H1 (cell line): ENCODE measurements at regions not wholly inside any gene's neighbourhood (a gene's known extent, or its start where the extent isn't known, plus 50 kb on each side); places are given as distances from the start of the nearest gene placed in this dataset.

Experiments used
- CTCF ChIA-PET: fragments of 300-600 bp; sonication (Branson Sonifier 250); formaldehyde crosslinking; loops from one replicate; lab custom pipeline; 2021; ENCODE audit not compliant: partially characterized antibody; lab: Charles Lee
- POLR2A ChIA-PET: fragments of 300-600 bp; sonication (Branson Sonifier 250); formaldehyde crosslinking; loops from one replicate; lab custom pipeline; 2021; ENCODE audit warnings: inconsistent platforms; ENCODE audit not compliant: partially characterized antibody; lab: Charles Lee
- DNase-seq, 2 experiments: peaks; one replicate each; pipeline versions ENCODE4 v3.0.0 to v3.0.0-alpha.2; 2010 to 2022; ENCODE audit warnings: low spot score in 2 of 2, low read depth in 1 of 2, mixed read lengths in 1 of 2
- FAIRE-seq: peaks from 2 replicates; lab custom pipeline; 2011; peaks lifted over from hg19 to GRCh38; lab: Jason Lieb, UNC
- H2AFZ ChIP-seq: 2 replicates; pipeline ENCODE4 v1.8.1; 2012; ENCODE audit warnings: low read length, inconsistent platforms
- H2AK5ac ChIP-seq: 2 replicates; pipeline ENCODE4 v1.6.1; 2013; ENCODE audit warnings: low read depth, low read length
- H2BK120ac ChIP-seq: replicated peaks from 2 replicates; pipeline ENCODE3; 2013; ENCODE audit warnings: low read depth, low read length, inconsistent platforms
- H2BK12ac ChIP-seq: 2 replicates; pipeline ENCODE4 v1.6.1; 2013; ENCODE audit warnings: low read depth, low read length
- H2BK15ac ChIP-seq: 2 replicates; pipeline ENCODE4 v1.6.1; 2013; ENCODE audit warnings: low read length
- H2BK20ac ChIP-seq: 2 replicates; pipeline ENCODE4 v1.6.1; 2013; ENCODE audit warnings: low read length
- H2BK5ac ChIP-seq: 2 replicates; pipeline ENCODE4 v1.6.1; 2013; ENCODE audit warnings: low read depth, low read length
- H3K14ac ChIP-seq: 2 replicates; pipeline ENCODE4 v1.6.1; 2013; ENCODE audit warnings: inconsistent platforms; ENCODE audit not compliant: insufficient read length
- H3K18ac ChIP-seq: 2 replicates; pipeline ENCODE4 v1.6.1; 2013; ENCODE audit warnings: low read length; ENCODE audit errors: extremely low read depth
- H3K23ac ChIP-seq: 2 replicates; pipeline ENCODE4 v1.6.1; 2013; ENCODE audit warnings: inconsistent platforms; ENCODE audit not compliant: insufficient read length
- H3K23me2 ChIP-seq: 2 replicates; pipeline ENCODE4 v1.6.1; 2013; ENCODE audit warnings: low read depth, low read length
- H3K27ac ChIP-seq: 2 replicates; pipeline ENCODE4 v1.6.1; 2011; ENCODE audit warnings: low read depth, low read length, inconsistent platforms
- H3K27me3 ChIP-seq, 4 experiments: replicated peaks in 1 of 4; 1 replicate in 1 of 4; 2 replicates in 3 of 4; pipeline versions ENCODE4 v1.6.1 to v1.8.1; 2011 to 2013; ENCODE audit warnings: low read length in 3 of 4, mild to moderate bottlenecking in 3 of 4, inconsistent platforms in 2 of 4, mixed read lengths in 2 of 4, moderate library complexity in 1 of 4; ENCODE audit not compliant: control insufficient read depth in 3 of 4, insufficient read depth in 3 of 4; ENCODE audit errors: extremely low read depth in 1 of 4
- H3K36me3 ChIP-seq, 4 experiments: 2 replicates each; pipeline versions ENCODE4 v1.6.1 to v1.8.1; 2011 to 2013; ENCODE audit warnings: mild to moderate bottlenecking in 4 of 4, low read length in 3 of 4, moderate library complexity in 2 of 4, control low read depth in 1 of 4, inconsistent platforms in 1 of 4; ENCODE audit not compliant: insufficient read depth in 4 of 4, control insufficient read depth in 2 of 4
- H3K4ac ChIP-seq: replicated peaks from 2 replicates; pipeline ENCODE3; 2013; ENCODE audit warnings: low read length, low read depth, mixed read lengths, inconsistent platforms; ENCODE audit not compliant: insufficient read length
- H3K4me1 ChIP-seq, 4 experiments: replicated peaks in 1 of 4; 1 replicate in 1 of 4; 2 replicates in 3 of 4; pipeline versions ENCODE4 v1.6.1 to v1.8.1; 2011 to 2013; ENCODE audit warnings: low read length in 3 of 4, inconsistent platforms in 2 of 4, mixed read lengths in 1 of 4; ENCODE audit not compliant: insufficient read depth in 4 of 4, control insufficient read depth in 3 of 4
- H3K4me2 ChIP-seq, 2 experiments: 2 replicates each; pipeline versions ENCODE4 v1.6.1 to v1.8.1; 2011 to 2013; ENCODE audit warnings: low read depth in 2 of 2, low read length in 2 of 2, control low read depth in 1 of 2, inconsistent platforms in 1 of 2, mild to moderate bottlenecking in 1 of 2; ENCODE audit not compliant: insufficient read depth in 1 of 2
- H3K4me3 ChIP-seq, 4 experiments: fragments of 200-600, 300-600 bp in 1 of 4; sonication (generic), shearing (Covaris generic), sonication (Bioruptor Twin) in 1 of 4; 2 replicates each; pipeline versions ENCODE4 v1.5.1 to v1.8.1; 2011 to 2016; ENCODE audit warnings: low read length in 4 of 4, low read depth in 3 of 4, control low read depth in 2 of 4, inconsistent platforms in 2 of 4, mild to moderate bottlenecking in 2 of 4, mixed read lengths in 1 of 4, moderate library complexity in 1 of 4; ENCODE audit not compliant: insufficient read depth in 2 of 4; ENCODE audit errors: extremely low read depth in 1 of 4
- H3K56ac ChIP-seq: replicated peaks from 2 replicates; pipeline ENCODE3; 2013; ENCODE audit warnings: low read depth, mild to moderate bottlenecking, mixed read lengths, low read length, inconsistent platforms; ENCODE audit not compliant: insufficient read length
- H3K79me1 ChIP-seq: 2 replicates; pipeline ENCODE4 v1.6.1; 2013; ENCODE audit warnings: low read depth, low read length, control low read depth
- H3K79me2 ChIP-seq, 2 experiments: 2 replicates each; pipeline versions ENCODE4 v1.6.1 to v1.8.1; 2012 to 2013; ENCODE audit warnings: low read length in 2 of 2, mild to moderate bottlenecking in 2 of 2, inconsistent platforms in 1 of 2; ENCODE audit not compliant: insufficient read depth in 2 of 2, control insufficient read depth in 1 of 2
- H3K9ac ChIP-seq, 4 experiments: replicated peaks in 1 of 4; 1 replicate in 1 of 4; 2 replicates in 3 of 4; pipeline versions ENCODE4 v1.6.1 to v1.8.1; 2011 to 2013; ENCODE audit warnings: low read depth in 3 of 4, low read length in 3 of 4, control low read depth in 2 of 4, mild to moderate bottlenecking in 2 of 4, moderate library complexity in 2 of 4, inconsistent platforms in 1 of 4; ENCODE audit errors: extremely low read depth in 1 of 4
- H3K9me3 ChIP-seq, 2 experiments: 2 replicates each; pipeline versions ENCODE4 v1.6.1 to v1.8.1; 2012 to 2013; ENCODE audit warnings: mild to moderate bottlenecking in 2 of 2, moderate library complexity in 2 of 2, control low read depth in 1 of 2, inconsistent platforms in 1 of 2, low read depth in 1 of 2, low read length in 1 of 2, mixed read lengths in 1 of 2; ENCODE audit not compliant: insufficient read depth in 2 of 2
- H4K20me1 ChIP-seq, 2 experiments: replicated peaks in 1 of 2; 2 replicates each; pipeline versions ENCODE3 to v1.8.1; 2011 to 2013; ENCODE audit warnings: inconsistent platforms in 2 of 2, low read length in 2 of 2, mild to moderate bottlenecking in 1 of 2; ENCODE audit not compliant: insufficient read depth in 2 of 2, control insufficient read depth in 1 of 2
- H4K5ac ChIP-seq: 2 replicates; pipeline ENCODE4 v1.6.1; 2013; ENCODE audit warnings: low read length, low read depth, mixed read lengths, inconsistent platforms; ENCODE audit not compliant: insufficient read length
- H4K8ac ChIP-seq: 2 replicates; pipeline ENCODE4 v1.8.0; 2013; ENCODE audit warnings: mild to moderate bottlenecking, moderate library complexity, low read length, inconsistent platforms; ENCODE audit not compliant: insufficient read depth; ENCODE audit errors: extremely low read depth
- H4K91ac ChIP-seq: replicated peaks from 2 replicates; pipeline ENCODE3; 2013; ENCODE audit warnings: low read length, mixed read lengths, inconsistent platforms; ENCODE audit not compliant: insufficient read length
- CEBPB ChIP-seq: IDR thresholded peaks from 2 replicates; pipeline ENCODE4 v1.6.1; 2012; ENCODE audit warnings: low read depth, low read length
- MAFK ChIP-seq: IDR thresholded peaks from 2 replicates; pipeline ENCODE4 v1.6.1; 2012; ENCODE audit warnings: low read depth, mild to moderate bottlenecking, improper control_type of control experiment, low read length
- WGBS, 2 experiments: shearing (Covaris generic) in 1 of 2; methylation state at CpG; one replicate each; pipeline versions ENCODE4 v1.1.6 to v1.1.7; 2013 to 2015; ENCODE audit warnings: low lambda C conversion rate in 2 of 2, mixed read lengths in 2 of 2, inconsistent platforms in 1 of 2, low coverage in 1 of 2, missing lambda C conversion rate in 1 of 2; ENCODE audit not compliant: insufficient replicate concordance in 2 of 2, insufficient coverage in 1 of 2, insufficient read length in 1 of 2; ENCODE audit errors: extremely low coverage in 1 of 2, missing lambda C conversion rate in 1 of 2; 5-methylcytosine and 5-hydroxymethylcytosine counted together

DNA sequence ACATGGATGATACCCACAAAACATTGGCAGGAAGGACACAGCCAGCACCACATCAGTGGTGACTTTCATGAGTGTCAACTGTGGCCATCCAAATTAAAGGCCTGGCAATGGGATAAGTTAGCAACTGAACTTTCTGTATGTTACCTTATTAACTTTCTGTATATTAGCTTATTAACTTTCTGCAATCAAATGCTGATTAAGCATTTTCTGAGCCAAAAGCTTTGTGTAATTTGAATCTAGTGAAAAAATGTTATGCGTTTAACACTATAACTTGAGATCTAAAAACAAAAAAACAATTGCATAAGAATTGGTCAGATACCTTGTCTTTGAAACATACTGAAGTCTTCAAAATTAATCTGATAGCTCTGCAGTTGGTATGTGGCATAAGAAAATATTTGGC lies 159.3 kb downstream of the ZNF33B start:
- Histone ChIP-seq H2BK5ac (no peak overlapping the region), H4K91ac (no peak overlapping the region), H2BK12ac (no peak overlapping the region), H3K79me1 (no peaks in the 10 kb centered on the region), H3K56ac (no peak overlapping the region), H3K18ac (no peak overlapping the region), H4K5ac (no peak overlapping the region), H3K23ac (no peak overlapping the region), H2BK20ac (no peak overlapping the region), H3K23me2 (no peaks in the 10 kb centered on the region), H3K14ac (no peak overlapping the region), H3K9ac (no peak overlapping the region), H3K27ac (no peak overlapping the region), H3K9me3 (peaks cover 47 to 80% of the 10 kb centered on the region in 2 experiments), H4K8ac (no peak overlapping the region), H3K27me3 (no peaks in the 10 kb centered on the region), H3K4me3 (no peak overlapping the region), H2AK5ac (no peak overlapping the region), H3K36me3 (no peaks in the 10 kb centered on the region), H4K20me1 (no peaks in the 10 kb centered on the region), H2BK120ac (no peak overlapping the region), H3K79me2 (no peaks in the 10 kb centered on the region), H2AFZ (no peak overlapping the region), H3K4ac (no peak overlapping the region), H3K4me2 (no peak overlapping the region), H3K4me1 (no peaks in the 10 kb centered on the region), H2BK15ac (no peak overlapping the region)
- POLR2A ChIA-PET = no interaction called here
- CTCF ChIA-PET = no interaction called here
- no peak for FAIRE-seq
- DNase-seq = no peak
- TF ChIP-seq MAFK (peak; percentile 45; the same call in 1 of the 2 replicates), CEBPB (no peak)
- WGBS, 2 experiments = 86% methylated on average over 1 of the region's 1 CpG; no CpG with 5 or more reads in 1 of the 2 experiments
